ENCODE measurements at regions not wholly inside any gene's neighbourhood (a gene's known extent, or its start where the extent isn't known, plus 50 kb on each side); places are given as distances from the start of the nearest gene placed in this dataset.
"Not testable (repeated sequence)": the region's sequence is repeated elsewhere in the genome, so short reads cannot be mapped to it uniquely, and the experiment has no call there.

DNA sequence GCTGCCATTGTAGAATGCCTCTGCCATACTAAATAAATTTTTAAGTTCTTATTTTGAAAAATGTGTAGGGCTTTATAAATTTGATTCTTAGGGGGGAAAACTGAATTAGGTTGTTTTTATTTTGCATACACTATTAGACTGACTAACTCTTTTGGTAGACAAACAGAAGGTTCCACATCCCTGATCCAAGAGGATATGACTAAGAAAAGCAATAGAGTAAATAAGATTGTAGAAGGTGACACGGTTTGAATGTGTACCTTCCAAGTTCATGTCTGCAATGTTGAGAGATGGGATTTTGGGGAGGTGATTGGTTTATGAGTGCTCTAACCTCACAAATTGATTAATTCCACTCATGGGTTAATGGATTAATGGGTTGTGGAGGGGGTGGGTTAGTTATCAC is 127.9 kb downstream of the GLUL start:
- no peak for ATAC-seq (ENCODE audit: low read depth in 2 of 2)
- H3K27me3 Mint-ChIP-seq: peaks cover 0 to 4% (median 3%) of the 10 kb centered on the region in 3 donors
- no peak overlapping the region for H3K4me3 Mint-ChIP-seq
- no peaks in the 10 kb centered on the region for H3K9me3 Mint-ChIP-seq
- H3K36me3 Mint-ChIP-seq: no peaks in the 10 kb centered on the region
- no peak overlapping the region for H3K27ac Mint-ChIP-seq
- H3K4me1 Mint-ChIP-seq: peaks cover 0 to 5% (median 0%) of the 10 kb centered on the region in 3 donors
- no peak for DNase-seq

- H3K27ac Mint-ChIP-seq: no peak overlapping the region
- no peak for ATAC-seq (ENCODE audit: low read depth in 2 of 2)
- no peaks in the 10 kb centered on the region for H3K27me3 Mint-ChIP-seq
- peaks cover 0 to 5% (median 0%) of the 10 kb centered on the region in 3 donors for H3K4me1 Mint-ChIP-seq
- DNase-seq: no peak
- H3K9me3 Mint-ChIP-seq: no peaks in the 10 kb centered on the region
- no peaks in the 10 kb centered on the region for H3K36me3 Mint-ChIP-seq
- no peak overlapping the region for H3K4me3 Mint-ChIP-seq
Measured at GRCh38 chr1:182262425-182262824, 129.2 kb downstream of the GLUL start.

- H3K27ac Mint-ChIP-seq: no peak overlapping the region
- DNase-seq: no peak
- H3K27me3 Mint-ChIP-seq: no peaks in the 10 kb centered on the region
- no peak overlapping the region for H3K4me3 Mint-ChIP-seq
- H3K9me3 Mint-ChIP-seq: no peaks in the 10 kb centered on the region
- peaks cover 0 to 5% (median 0%) of the 10 kb centered on the region in 3 donors for H3K4me1 Mint-ChIP-seq
- no peak for ATAC-seq (ENCODE audit: low read depth in 2 of 2)
- no peaks in the 10 kb centered on the region for H3K36me3 Mint-ChIP-seq
Measured at GRCh38 chr1:182261655-182262054, 129.9 kb downstream of the GLUL start.

DNA sequence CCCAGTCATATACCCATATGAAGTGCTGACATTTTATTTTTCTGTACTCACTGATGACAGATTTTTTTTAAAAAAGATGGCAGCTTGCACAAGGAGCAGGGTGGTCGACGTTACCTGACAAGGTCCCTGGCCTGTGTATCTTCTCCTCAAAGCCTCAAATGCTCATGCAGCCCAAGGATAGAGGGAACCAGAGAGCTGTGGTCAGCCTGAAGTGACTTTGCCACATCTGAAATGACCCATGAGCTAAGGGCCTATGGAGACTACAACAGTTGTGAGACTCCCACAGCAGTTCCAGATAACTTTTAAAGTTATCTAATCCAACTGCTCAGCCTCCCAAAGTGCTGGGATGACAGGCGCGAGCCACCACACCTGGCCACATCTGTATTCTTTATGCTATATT is 131.1 kb downstream of the GLUL start:
- H3K9me3 Mint-ChIP-seq: no peaks in the 10 kb centered on the region
- no peak for DNase-seq
- H3K4me1 Mint-ChIP-seq: peaks cover 0 to 5% (median 0%) of the 10 kb centered on the region in 3 donors
- H3K27ac Mint-ChIP-seq: no peak overlapping the region
- no peaks in the 10 kb centered on the region for H3K27me3 Mint-ChIP-seq
- H3K36me3 Mint-ChIP-seq: no peaks in the 10 kb centered on the region
- ATAC-seq (ENCODE audit: low read depth in 2 of 2): no peak
- H3K4me3 Mint-ChIP-seq: no peak overlapping the region

GRCh38 chr1:182259968-182260367 is 131.6 kb downstream of the GLUL start:
- no peak overlapping the region for H3K27ac Mint-ChIP-seq
- H3K36me3 Mint-ChIP-seq: no peaks in the 10 kb centered on the region
- no peaks in the 10 kb centered on the region for H3K27me3 Mint-ChIP-seq
- DNase-seq (no peak), ATAC-seq (ENCODE audit: low read depth in 2 of 2) (no peak)
- no peaks in the 10 kb centered on the region for H3K9me3 Mint-ChIP-seq
- H3K4me3 Mint-ChIP-seq: no peak overlapping the region
- H3K4me1 Mint-ChIP-seq: peaks cover 0 to 5% (median 0%) of the 10 kb centered on the region in 3 donors

- Mint-ChIP-seq H3K36me3 (no peaks in the 10 kb centered on the region), H3K9me3 (no peaks in the 10 kb centered on the region), H3K4me1 (peaks cover 0 to 5% (median 0%) of the 10 kb centered on the region in 3 donors), H3K27me3 (no peaks in the 10 kb centered on the region), H3K4me3 (no peak overlapping the region), H3K27ac (peak overlapping the region in 2 of 6 donors; percentile 59 to 87)
- DNase-seq: no peak
- ATAC-seq (ENCODE audit: low read depth in 2 of 2): no peak
Measured at GRCh38 chr1:182259229-182259872, 132.2 kb downstream of the GLUL start.

DNA sequence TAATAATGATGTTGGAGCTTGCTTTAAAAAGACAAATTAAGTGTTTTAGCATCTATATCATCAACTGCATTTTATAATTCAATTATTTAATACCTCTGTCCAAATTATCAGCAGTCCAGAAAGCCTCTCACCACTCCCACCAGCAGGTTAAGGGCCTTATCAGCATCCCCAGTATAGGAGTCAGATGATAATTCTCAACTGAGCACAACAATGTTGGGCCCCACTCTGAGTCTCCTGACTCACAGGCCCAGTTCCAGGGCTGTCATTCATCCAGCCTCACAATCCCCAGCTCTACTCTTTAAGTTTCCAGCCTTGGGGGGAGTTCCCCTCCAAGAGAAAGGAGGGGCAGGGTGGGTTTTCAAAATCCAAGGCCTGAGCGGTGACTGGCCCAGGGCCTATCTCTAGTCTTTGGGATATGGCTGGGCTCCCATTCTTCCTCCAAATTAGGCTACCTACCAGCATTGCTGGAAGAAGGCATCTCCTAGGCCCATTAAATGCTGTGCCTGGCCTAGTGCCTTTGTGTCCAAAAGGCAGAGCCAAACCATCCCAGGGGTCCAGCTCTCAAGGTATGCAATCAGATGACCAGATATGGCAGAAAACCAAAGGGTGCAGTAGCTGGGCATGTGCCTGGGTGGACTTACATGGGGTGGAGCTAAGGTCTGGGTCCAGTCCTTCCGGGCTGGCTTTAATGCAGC is 134.1 kb downstream of the GLUL start:
- no peak overlapping the region for H3K4me3 Mint-ChIP-seq
- no peaks in the 10 kb centered on the region for H3K36me3 Mint-ChIP-seq
- peaks cover 0 to 5% (median 0%) of the 10 kb centered on the region in 3 donors for H3K4me1 Mint-ChIP-seq
- DNase-seq (no peak), ATAC-seq (ENCODE audit: low read depth in 2 of 2) (no peak)
- no peak overlapping the region for H3K27ac Mint-ChIP-seq
- peaks cover 0 to 4% (median 0%) of the 10 kb centered on the region in 7 donors for H3K9me3 Mint-ChIP-seq
- H3K27me3 Mint-ChIP-seq: no peaks in the 10 kb centered on the region

- no peaks in the 10 kb centered on the region for H3K27me3 Mint-ChIP-seq
Measured at GRCh38 chr1:182256931-182257330, 134.7 kb downstream of the GLUL start.

DNA sequence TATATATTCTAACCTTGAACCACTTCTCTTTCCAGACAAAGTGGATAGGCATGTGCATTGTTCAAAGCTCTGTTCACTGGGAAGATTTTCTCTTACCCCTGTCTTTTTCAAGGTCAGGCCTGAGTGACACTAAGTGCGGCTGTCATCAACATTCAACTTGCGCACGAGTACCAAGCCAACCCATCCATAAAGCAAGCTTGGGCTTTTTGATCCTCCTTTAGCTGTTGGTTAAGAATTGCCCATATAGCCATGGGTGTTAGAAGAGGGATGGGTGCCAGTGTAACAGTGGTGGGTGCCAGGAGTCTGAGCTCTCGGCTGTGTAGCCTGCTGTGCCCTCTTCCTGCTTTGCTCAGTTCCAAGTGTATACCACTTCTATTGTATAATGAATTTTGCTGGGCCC is 136.1 kb downstream of the GLUL start:
- Mint-ChIP-seq H3K4me1 (peaks cover 0 to 5% (median 0%) of the 10 kb centered on the region in 3 donors), H3K9me3 (peaks cover 0 to 5% (median 0%) of the 10 kb centered on the region in 7 donors), H3K36me3 (no peaks in the 10 kb centered on the region), H3K4me3 (no peak overlapping the region), H3K27ac (no peak overlapping the region), H3K27me3 (no peaks in the 10 kb centered on the region)
- no peak for DNase-seq
- ATAC-seq (ENCODE audit: low read depth in 2 of 2): no peak

More at GRCh38 chr1:182256931-182257330, 134.7 kb downstream of the GLUL start:
- DNase-seq (no peak), ATAC-seq (ENCODE audit: low read depth in 2 of 2) (no peak)
- peak overlapping the region in 1 of 8 donors; percentile 0 for H3K4me3 Mint-ChIP-seq
- H3K9me3 Mint-ChIP-seq: peaks cover 0 to 5% (median 0%) of the 10 kb centered on the region in 7 donors
- no peaks in the 10 kb centered on the region for H3K36me3 Mint-ChIP-seq
- peaks cover 0 to 5% (median 0%) of the 10 kb centered on the region in 3 donors for H3K4me1 Mint-ChIP-seq
- no peak overlapping the region for H3K27ac Mint-ChIP-seq

DNA sequence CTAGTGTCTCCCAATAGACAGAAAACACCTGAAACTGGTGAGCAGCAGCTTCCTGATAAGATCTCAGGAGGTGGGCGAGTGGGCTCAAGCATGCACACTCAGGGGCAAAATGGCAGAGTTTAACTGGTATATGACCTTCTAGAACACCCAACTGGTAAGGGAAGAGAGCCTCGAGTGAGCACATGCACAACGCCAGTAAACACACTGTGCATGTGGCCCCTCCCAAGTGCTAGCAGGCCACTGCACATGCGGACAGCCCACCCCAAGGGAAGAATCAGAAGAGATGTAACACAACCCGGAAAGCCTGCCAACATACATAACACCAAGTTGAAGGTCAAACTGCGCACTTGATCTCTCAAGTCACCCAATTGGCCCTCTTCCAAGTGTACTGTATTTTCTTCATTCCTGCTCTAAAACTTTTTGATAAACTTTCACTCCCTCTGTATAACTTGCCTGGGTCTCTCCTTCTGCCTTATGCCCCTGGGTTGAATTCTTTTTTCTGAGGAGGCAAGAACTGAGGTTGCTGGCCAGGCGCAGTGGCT is 138.2 kb downstream of the GLUL start:
- no peaks in the 10 kb centered on the region for H3K36me3 Mint-ChIP-seq
- H3K4me1 Mint-ChIP-seq: no peaks in the 10 kb centered on the region
- DNase-seq (no peak), ATAC-seq (ENCODE audit: low read depth in 2 of 2) (no peak)
- H3K27me3 Mint-ChIP-seq: no peaks in the 10 kb centered on the region
- H3K9me3 Mint-ChIP-seq: peaks cover 0 to 5% (median 0%) of the 10 kb centered on the region in 7 donors
- H3K4me3 Mint-ChIP-seq: no peak overlapping the region
- no peak overlapping the region for H3K27ac Mint-ChIP-seq

GRCh38 chr1:182251561-182251960 is 140.0 kb downstream of the GLUL start:
- no peaks in the 10 kb centered on the region for H3K36me3 Mint-ChIP-seq

GRCh38 chr1:182249201-182249676 is 142.4 kb downstream of the GLUL start:
- no peak for ATAC-seq (ENCODE audit: low read depth in 2 of 2)
- no peaks in the 10 kb centered on the region for H3K4me1 Mint-ChIP-seq
- peaks cover 0 to 5% (median 0%) of the 10 kb centered on the region in 7 donors for H3K9me3 Mint-ChIP-seq
- H3K27me3 Mint-ChIP-seq: peaks cover 4 to 9% (median 6%) of the 10 kb centered on the region in 3 donors
- H3K4me3 Mint-ChIP-seq: no peak overlapping the region
- DNase-seq: no peak
- H3K27ac Mint-ChIP-seq: peak overlapping the region in 2 of 6 donors; percentile 33 to 73
- H3K36me3 Mint-ChIP-seq: no peaks in the 10 kb centered on the region

More at GRCh38 chr1:182251561-182251960, 140.0 kb downstream of the GLUL start:
- no peak for DNase-seq
- no peak overlapping the region for H3K27ac Mint-ChIP-seq
- H3K4me3 Mint-ChIP-seq: no peak overlapping the region
- H3K27me3 Mint-ChIP-seq: peaks cover 0 to 4% (median 0%) of the 10 kb centered on the region in 3 donors
- H3K4me1 Mint-ChIP-seq: no peaks in the 10 kb centered on the region
- ATAC-seq (ENCODE audit: low read depth in 2 of 2): no peak
- peaks cover 0 to 5% (median 0%) of the 10 kb centered on the region in 7 donors for H3K9me3 Mint-ChIP-seq

DNA sequence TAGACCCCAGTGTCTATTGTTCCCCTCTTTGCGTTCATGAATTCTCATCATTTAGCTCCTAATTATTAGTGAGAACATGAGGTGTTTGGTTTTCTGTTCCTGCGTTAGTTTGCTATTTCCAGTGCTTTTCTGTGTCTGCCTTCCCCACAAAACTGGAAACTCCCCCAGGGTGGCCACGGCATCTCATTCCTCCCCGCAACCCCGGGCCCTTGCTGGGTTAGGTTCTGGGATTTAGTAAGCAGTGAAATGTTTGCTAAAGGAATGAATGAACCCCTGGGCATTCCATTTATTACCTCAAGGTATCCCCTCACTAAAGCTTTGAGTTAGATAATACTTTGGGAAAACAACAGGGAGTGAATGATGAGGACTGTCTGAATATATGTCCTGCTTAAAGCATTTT is 142.9 kb downstream of the GLUL start:
- Mint-ChIP-seq H3K36me3 (no peaks in the 10 kb centered on the region), H3K27ac (peak overlapping the region in 1 of 6 donors; percentile 34), H3K4me3 (no peak overlapping the region), H3K4me1 (no peaks in the 10 kb centered on the region), H3K27me3 (peaks cover 4 to 9% (median 6%) of the 10 kb centered on the region in 3 donors), H3K9me3 (peaks cover 0 to 5% (median 0%) of the 10 kb centered on the region in 7 donors)
- no peak for ATAC-seq (ENCODE audit: low read depth in 2 of 2)
- DNase-seq: no peak

DNA sequence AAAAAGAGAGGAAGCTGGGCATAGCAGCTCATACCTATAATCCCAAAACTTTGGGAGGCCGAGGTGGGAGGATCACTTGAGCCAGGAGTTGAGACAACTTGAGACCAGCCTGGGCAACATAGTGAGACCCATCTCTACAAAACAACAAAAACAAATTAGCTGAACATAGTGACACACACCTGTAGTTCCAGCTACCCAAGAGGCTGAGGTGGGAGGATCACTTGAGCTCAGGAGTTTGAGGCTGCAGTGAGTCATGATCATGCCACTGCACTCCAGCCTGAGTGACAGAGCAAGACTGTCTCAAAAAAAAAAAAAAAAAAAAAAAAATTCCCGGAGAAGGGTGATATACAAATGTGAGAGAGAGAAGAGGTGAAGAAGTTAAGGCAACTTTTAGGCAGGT is 143.8 kb downstream of the GLUL start:
- not testable (repeated sequence) for ATAC-seq (ENCODE audit: low read depth in 2 of 2); H3K36me3 Mint-ChIP-seq; H3K27me3 Mint-ChIP-seq; DNase-seq; H3K27ac Mint-ChIP-seq; H3K4me1 Mint-ChIP-seq; H3K9me3 Mint-ChIP-seq; H3K4me3 Mint-ChIP-seq
